H9 (cell line): ENCODE measurements at regions not wholly inside any gene's neighbourhood (a gene's known extent, or its start where the extent isn't known, plus 50 kb on each side); places are given as distances from the start of the nearest gene placed in this dataset.

Experiments used
- DNase-seq: peaks from one replicate; pipeline ENCODE4 v3.0.0-alpha.2; 2017
- H2AFZ ChIP-seq: one replicate; pipeline ENCODE4 v1.6.1; 2013; ENCODE audit warnings: mild to moderate bottlenecking, low read length, control low read depth, moderate library complexity
- H2AK5ac ChIP-seq: 2 replicates; pipeline ENCODE4 v1.6.1; 2013; ENCODE audit warnings: low read length, control low read depth, mixed read lengths; ENCODE audit not compliant: insufficient read length
- H2BK120ac ChIP-seq: one replicate; pipeline ENCODE4 v1.6.1; 2013; ENCODE audit warnings: low read depth, mild to moderate bottlenecking, low read length, control low read depth, inconsistent platforms; ENCODE audit not compliant: poor library complexity, severe bottlenecking
- H2BK12ac ChIP-seq: 2 replicates; pipeline ENCODE4 v1.6.1; 2013; ENCODE audit warnings: low read length, control low read depth, mixed read lengths, low read depth; ENCODE audit not compliant: insufficient read length
- H2BK15ac ChIP-seq: 2 replicates; pipeline ENCODE4 v1.6.1; 2013; ENCODE audit warnings: low read depth, low read length, control low read depth
- H2BK20ac ChIP-seq: one replicate; pipeline ENCODE4 v1.6.1; 2013; ENCODE audit warnings: low read depth, mild to moderate bottlenecking, low read length, control low read depth, inconsistent platforms; ENCODE audit not compliant: poor library complexity, severe bottlenecking
- H2BK5ac ChIP-seq: 2 replicates; pipeline ENCODE4 v1.6.1; 2013; ENCODE audit warnings: low read length, control low read depth, mixed read lengths; ENCODE audit not compliant: insufficient read length
- H3K14ac ChIP-seq: 2 replicates; pipeline ENCODE4 v1.6.1; 2013; ENCODE audit warnings: low read length, control low read depth; ENCODE audit not compliant: insufficient read depth
- H3K18ac ChIP-seq: 2 replicates; pipeline ENCODE4 v1.6.1; 2013; ENCODE audit warnings: low read depth, mild to moderate bottlenecking, mixed read lengths, low read length, control low read depth; ENCODE audit not compliant: insufficient read length
- H3K23ac ChIP-seq: 2 replicates; pipeline ENCODE4 v1.6.1; 2013; ENCODE audit warnings: low read length, control low read depth, mixed read lengths, low read depth; ENCODE audit not compliant: insufficient read length
- H3K23me2 ChIP-seq: 2 replicates; pipeline ENCODE4 v1.6.1; 2013; ENCODE audit warnings: low read depth, mild to moderate bottlenecking, mixed read lengths, low read length, control low read depth; ENCODE audit not compliant: insufficient read length, poor library complexity, severe bottlenecking
- H3K27ac ChIP-seq: 2 replicates; pipeline ENCODE4 v1.5.1; 2013; ENCODE audit warnings: low read length, control low read depth, mixed read lengths, low read depth; ENCODE audit not compliant: insufficient read length
- H3K27me3 ChIP-seq: 2 replicates; pipeline ENCODE4 v1.6.1; 2013; ENCODE audit warnings: low read length, control low read depth, inconsistent platforms; ENCODE audit not compliant: insufficient read depth
- H3K4ac ChIP-seq: 2 replicates; pipeline ENCODE4 v1.6.1; 2013; ENCODE audit warnings: low read depth, mild to moderate bottlenecking, control low read depth, inconsistent platforms, low read length, moderate library complexity
- H3K4me1 ChIP-seq: 2 replicates; pipeline ENCODE4 v1.6.1; 2013; ENCODE audit warnings: low read length, control low read depth, inconsistent platforms; ENCODE audit not compliant: insufficient read depth
- H3K4me2 ChIP-seq: 2 replicates; pipeline ENCODE4 v1.6.1; 2013; ENCODE audit warnings: low read length, control low read depth, mixed read lengths; ENCODE audit not compliant: insufficient read length, insufficient read depth
- H3K56ac ChIP-seq: 2 replicates; pipeline ENCODE4 v1.6.1; 2013; ENCODE audit warnings: low read depth, mild to moderate bottlenecking, mixed read lengths, low read length, control low read depth; ENCODE audit not compliant: insufficient read length
- H3K79me1 ChIP-seq: 2 replicates; pipeline ENCODE4 v1.6.1; 2013; ENCODE audit warnings: low read depth, mild to moderate bottlenecking, moderate library complexity, low read length, control low read depth, inconsistent platforms; ENCODE audit not compliant: insufficient read depth, poor library complexity, severe bottlenecking
- H3K79me2 ChIP-seq: 2 replicates; pipeline ENCODE4 v1.6.1; 2013; ENCODE audit warnings: low read length, control low read depth, inconsistent platforms; ENCODE audit not compliant: insufficient read depth
- H3K9ac ChIP-seq: 2 replicates; pipeline ENCODE4 v1.6.1; 2013; ENCODE audit warnings: low read length, control low read depth, mixed read lengths; ENCODE audit not compliant: insufficient read length; ENCODE audit errors: extremely low read depth
- H3K9me3 ChIP-seq: one replicate; pipeline ENCODE4 v1.6.1; 2013; ENCODE audit warnings: low read depth, low read length, inconsistent platforms; ENCODE audit not compliant: control insufficient read depth
- H3T11ph ChIP-seq: one replicate; pipeline ENCODE4 v1.6.1; 2013; ENCODE audit warnings: mild to moderate bottlenecking, low read length, control low read depth, inconsistent platforms
- H4K20me1 ChIP-seq: one replicate; pipeline ENCODE4 v1.6.1; 2013; ENCODE audit not compliant: control insufficient read depth, insufficient read length, insufficient read depth
- H4K5ac ChIP-seq: 2 replicates; pipeline ENCODE4 v1.6.1; 2013; ENCODE audit warnings: low read depth, mild to moderate bottlenecking, mixed read lengths, low read length, control low read depth; ENCODE audit not compliant: insufficient read length
- H4K8ac ChIP-seq: replicated peaks from 2 replicates; pipeline ENCODE4 v1.6.1; 2013; ENCODE audit warnings: low read length, control low read depth, mixed read lengths, low read depth; ENCODE audit not compliant: insufficient read length
- H4K91ac ChIP-seq: 2 replicates; pipeline ENCODE4 v1.6.1; 2013; ENCODE audit warnings: low read depth, mild to moderate bottlenecking, moderate library complexity, mixed read lengths, low read length, control low read depth; ENCODE audit not compliant: insufficient read length
- H3K27ac Mint-ChIP-seq, 3 experiments: 2 replicates in 2 of 3; 3 replicates in 1 of 3; pipeline ENCODE4 v1.8.0; 2020 to 2021; ENCODE audit warnings: mixed read lengths in 3 of 3, mild to moderate bottlenecking in 1 of 3, moderate library complexity in 1 of 3
- H3K27me3 Mint-ChIP-seq: 2 replicates; pipeline ENCODE4 v1.8.0; 2021; ENCODE audit warnings: low read depth, mild to moderate bottlenecking, moderate library complexity, mixed read lengths
- H3K36me3 Mint-ChIP-seq, 3 experiments: 2 replicates in 2 of 3; 3 replicates in 1 of 3; pipeline ENCODE4 v1.8.0; 2020 to 2021; ENCODE audit warnings: low read depth in 3 of 3, mixed read lengths in 3 of 3; ENCODE audit not compliant: insufficient read depth in 1 of 3
- H3K4me1 Mint-ChIP-seq, 2 experiments: 2 replicates each; pipeline ENCODE4 v1.8.0; 2020; ENCODE audit warnings: mixed read lengths in 2 of 2
- H3K4me3 Mint-ChIP-seq, 2 experiments: 2 replicates in 1 of 2; 3 replicates in 1 of 2; pipeline ENCODE4 v1.8.0; 2020 to 2021; ENCODE audit warnings: mild to moderate bottlenecking in 2 of 2, mixed read lengths in 2 of 2, moderate library complexity in 1 of 2
- H3K9me3 Mint-ChIP-seq, 2 experiments: 2 replicates in 1 of 2; 3 replicates in 1 of 2; pipeline ENCODE4 v1.8.0; 2020; ENCODE audit warnings: mild to moderate bottlenecking in 2 of 2, mixed read lengths in 2 of 2, moderate library complexity in 1 of 2
- WGBS: extraction: QIAGEN DNeasy Blood & Tissue Kit; methylation state at CpG from one replicate; pipeline ENCODE4 v1.1.7; 2013; ENCODE audit warnings: missing lambda C conversion rate, low lambda C conversion rate, mixed read lengths; ENCODE audit not compliant: insufficient read length; ENCODE audit errors: extremely low coverage; 5-methylcytosine and 5-hydroxymethylcytosine counted together
- TF ChIP-seq, protein P1 (sequence below): fragments of 200-600 bp; sonication (generic); conservative IDR thresholded peaks from 3 replicates; pipeline ENCODE4 v1.8.0; 2021; ENCODE audit warnings: antibody characterized with exemption, mild to moderate bottlenecking

- DNase-seq: peak; percentile 65
These were observed 1288.7 kb downstream of the CNTNAP5 start for GRCh38 chr2:125313806-125314205.

More at GRCh38 chr2:125313806-125314205, 1288.7 kb downstream of the CNTNAP5 start:
- Histone ChIP-seq H3K9me3 (no peaks in the 10 kb centered on the region), H3K14ac (no peak overlapping the region), H3K4me2 (no peak overlapping the region), H3K79me1 (no peaks in the 10 kb centered on the region), H4K8ac (no peak overlapping the region), H2BK12ac (no peak overlapping the region), H3K27me3 (no peaks in the 10 kb centered on the region), H3K4me1 (no peaks in the 10 kb centered on the region), H4K20me1 (no peaks in the 10 kb centered on the region), H2BK5ac (no peak overlapping the region), H3T11ph (no peak overlapping the region), H2AFZ (no peak overlapping the region), H2BK120ac (no peak overlapping the region), H4K91ac (no peak overlapping the region), H3K23ac (no peak overlapping the region), H3K27ac (no peak overlapping the region), H3K18ac (no peak overlapping the region), H3K23me2 (no peaks in the 10 kb centered on the region), H4K5ac (no peak overlapping the region), H3K9ac (no peak overlapping the region), H2BK20ac (no peak overlapping the region), H3K79me2 (no peaks in the 10 kb centered on the region), H2AK5ac (no peak overlapping the region), H2BK15ac (no peak overlapping the region), H3K4ac (no peak overlapping the region), H3K56ac (no peak overlapping the region)
- Mint-ChIP-seq H3K4me1 (peaks cover 0 to 4% of the 10 kb centered on the region in 2 experiments; a peak in 1 of 4 replicates), H3K9me3 (no peaks in the 10 kb centered on the region), H3K27ac (peak overlapping the region in 1 of 3 experiments; percentile 39; a peak in 1 of 7 replicates), H3K4me3 (no peak overlapping the region), H3K36me3 (no peaks in the 10 kb centered on the region), H3K27me3 (no peaks in the 10 kb centered on the region)
- TF ChIP-seq, protein P1, sequence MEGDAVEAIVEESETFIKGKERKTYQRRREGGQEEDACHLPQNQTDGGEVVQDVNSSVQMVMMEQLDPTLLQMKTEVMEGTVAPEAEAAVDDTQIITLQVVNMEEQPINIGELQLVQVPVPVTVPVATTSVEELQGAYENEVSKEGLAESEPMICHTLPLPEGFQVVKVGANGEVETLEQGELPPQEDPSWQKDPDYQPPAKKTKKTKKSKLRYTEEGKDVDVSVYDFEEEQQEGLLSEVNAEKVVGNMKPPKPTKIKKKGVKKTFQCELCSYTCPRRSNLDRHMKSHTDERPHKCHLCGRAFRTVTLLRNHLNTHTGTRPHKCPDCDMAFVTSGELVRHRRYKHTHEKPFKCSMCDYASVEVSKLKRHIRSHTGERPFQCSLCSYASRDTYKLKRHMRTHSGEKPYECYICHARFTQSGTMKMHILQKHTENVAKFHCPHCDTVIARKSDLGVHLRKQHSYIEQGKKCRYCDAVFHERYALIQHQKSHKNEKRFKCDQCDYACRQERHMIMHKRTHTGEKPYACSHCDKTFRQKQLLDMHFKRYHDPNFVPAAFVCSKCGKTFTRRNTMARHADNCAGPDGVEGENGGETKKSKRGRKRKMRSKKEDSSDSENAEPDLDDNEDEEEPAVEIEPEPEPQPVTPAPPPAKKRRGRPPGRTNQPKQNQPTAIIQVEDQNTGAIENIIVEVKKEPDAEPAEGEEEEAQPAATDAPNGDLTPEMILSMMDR: peak; percentile 32; the same call in 2 of the 3 replicates
- no CpG with 5 or more reads among the region's 1 CpG for WGBS
